Bronchial epithelial cell (primary cell): ENCODE measurements at regions not wholly inside any gene's neighbourhood (a gene's known extent, or its start where the extent isn't known, plus 50 kb on each side); places are given as distances from the start of the nearest gene placed in this dataset.

Experiments
- DNase-seq: peaks from one replicate; pipeline ENCODE4 v3.0.0-alpha.2; 2010; ENCODE audit warnings: low read depth
- FAIRE-seq: peaks from 2 replicates; lab custom pipeline; 2011; peaks lifted over from hg19 to GRCh38; lab: Jason Lieb, UNC
- H3K27me3 ChIP-seq: 2 replicates; pipeline ENCODE4 v1.5.1; 2011; ENCODE audit warnings: low read length; ENCODE audit not compliant: control insufficient read depth, insufficient read depth
- H3K36me3 ChIP-seq: 2 replicates; pipeline ENCODE4 v1.5.1; 2011; ENCODE audit warnings: low read length; ENCODE audit not compliant: control insufficient read depth, insufficient read depth
- H3K4me3 ChIP-seq: 2 replicates; pipeline ENCODE4 v1.5.1; 2011; ENCODE audit warnings: mild to moderate bottlenecking, low read depth, low read length, control low read depth
- TF ChIP-seq, protein P1 (sequence below): IDR thresholded peaks from 2 replicates; pipeline ENCODE4 v1.5.1; 2011; ENCODE audit warnings: mild to moderate bottlenecking, moderate library complexity, low read length, control low read depth, inconsistent platforms; ENCODE audit not compliant: insufficient read depth, severe bottlenecking

DNA sequence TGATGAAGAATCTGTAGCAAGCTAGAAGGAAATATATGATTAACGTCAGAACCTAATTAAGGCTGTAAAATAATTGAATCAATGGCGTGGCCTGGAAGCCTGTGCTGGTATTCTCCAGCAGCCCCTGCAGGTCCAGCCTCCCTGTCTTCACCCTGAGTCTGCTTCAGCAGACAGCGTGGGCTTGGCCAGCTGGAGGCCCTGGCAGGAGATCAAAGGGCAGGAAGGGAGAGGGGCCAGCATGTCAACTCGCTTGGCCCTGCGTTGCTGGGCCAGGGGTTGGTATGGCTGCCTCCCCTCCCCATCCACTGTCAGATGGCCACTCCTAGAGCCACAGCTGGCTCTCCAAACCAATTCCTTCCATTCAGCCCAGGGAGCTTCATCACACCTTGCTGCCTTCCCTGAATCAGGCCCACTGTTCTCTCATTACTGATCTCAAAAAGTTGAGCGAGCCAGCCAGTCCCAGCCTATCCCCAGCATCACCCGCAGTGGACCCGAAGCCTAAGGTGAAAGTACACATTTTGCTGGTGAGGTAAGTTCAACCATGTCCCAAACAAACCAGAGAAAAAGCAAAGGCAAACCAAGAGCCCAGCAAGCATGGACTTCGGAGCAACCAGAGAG is 228.4 kb upstream of the AGAP1 start:
- Histone ChIP-seq H3K27me3 (peaks cover 1% of the 10 kb centered on the region), H3K36me3 (no peaks in the 10 kb centered on the region)
- no peak for FAIRE-seq

DNA sequence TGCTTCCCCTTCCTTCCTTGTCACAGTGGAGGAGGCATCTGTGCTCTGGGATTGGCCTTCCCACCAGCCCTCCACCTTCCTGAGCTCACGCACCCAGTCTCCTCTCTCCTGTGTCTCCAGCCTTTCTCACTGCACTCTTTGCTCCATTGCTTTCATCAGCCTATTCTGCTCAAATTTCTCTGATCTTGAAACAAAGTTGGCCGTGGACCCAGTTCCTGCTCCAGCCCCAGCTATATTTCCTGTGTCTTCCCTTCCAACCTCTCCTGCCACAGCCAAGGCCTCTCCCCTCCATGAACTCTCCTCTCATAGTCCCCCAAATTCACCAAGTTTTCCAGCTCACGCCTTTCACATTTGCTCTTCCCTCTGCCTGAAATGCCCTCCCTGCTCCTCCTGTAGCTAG is 226.6 kb upstream of the AGAP1 start:
- no peak for FAIRE-seq
- no peaks in the 10 kb centered on the region for H3K27me3 ChIP-seq
- TF ChIP-seq, protein P1, sequence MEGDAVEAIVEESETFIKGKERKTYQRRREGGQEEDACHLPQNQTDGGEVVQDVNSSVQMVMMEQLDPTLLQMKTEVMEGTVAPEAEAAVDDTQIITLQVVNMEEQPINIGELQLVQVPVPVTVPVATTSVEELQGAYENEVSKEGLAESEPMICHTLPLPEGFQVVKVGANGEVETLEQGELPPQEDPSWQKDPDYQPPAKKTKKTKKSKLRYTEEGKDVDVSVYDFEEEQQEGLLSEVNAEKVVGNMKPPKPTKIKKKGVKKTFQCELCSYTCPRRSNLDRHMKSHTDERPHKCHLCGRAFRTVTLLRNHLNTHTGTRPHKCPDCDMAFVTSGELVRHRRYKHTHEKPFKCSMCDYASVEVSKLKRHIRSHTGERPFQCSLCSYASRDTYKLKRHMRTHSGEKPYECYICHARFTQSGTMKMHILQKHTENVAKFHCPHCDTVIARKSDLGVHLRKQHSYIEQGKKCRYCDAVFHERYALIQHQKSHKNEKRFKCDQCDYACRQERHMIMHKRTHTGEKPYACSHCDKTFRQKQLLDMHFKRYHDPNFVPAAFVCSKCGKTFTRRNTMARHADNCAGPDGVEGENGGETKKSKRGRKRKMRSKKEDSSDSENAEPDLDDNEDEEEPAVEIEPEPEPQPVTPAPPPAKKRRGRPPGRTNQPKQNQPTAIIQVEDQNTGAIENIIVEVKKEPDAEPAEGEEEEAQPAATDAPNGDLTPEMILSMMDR, result no peak

More for the DNA sequence above, 228.4 kb upstream of the AGAP1 start:
- no peak for DNase-seq
- H3K4me3 ChIP-seq, result no peak overlapping the region
- TF ChIP-seq, protein P1, result no peak

DNA sequence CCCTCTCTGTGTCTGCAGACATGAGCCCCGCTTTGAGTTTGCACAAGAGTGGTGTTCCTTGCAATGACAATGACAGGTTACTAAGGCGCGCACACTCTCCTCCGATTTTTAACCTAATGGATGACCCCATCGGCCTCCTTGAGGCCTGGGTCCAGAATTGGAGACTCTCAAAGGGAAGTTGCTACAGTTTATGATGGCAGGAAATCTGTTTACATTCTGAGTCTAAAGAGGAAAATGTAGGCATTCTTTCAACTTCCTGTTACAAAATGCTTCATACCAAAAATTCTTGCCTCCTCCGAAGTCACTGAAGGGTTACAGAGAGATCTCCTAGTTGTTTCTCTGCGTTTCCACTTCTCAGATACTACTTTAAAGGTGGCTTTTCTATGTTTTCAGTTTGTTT is 225.3 kb upstream of the AGAP1 start:
- TF ChIP-seq, protein P1, result no peak
- DNase-seq, result peak; percentile 10
- Histone ChIP-seq H3K27me3 (no peaks in the 10 kb centered on the region), H3K36me3 (no peaks in the 10 kb centered on the region), H3K4me3 (no peak overlapping the region)
- FAIRE-seq, result no peak

More for the DNA sequence above, 226.6 kb upstream of the AGAP1 start:
- H3K4me3 ChIP-seq, result no peak overlapping the region
- no peaks in the 10 kb centered on the region for H3K36me3 ChIP-seq
- no peak for DNase-seq

DNA sequence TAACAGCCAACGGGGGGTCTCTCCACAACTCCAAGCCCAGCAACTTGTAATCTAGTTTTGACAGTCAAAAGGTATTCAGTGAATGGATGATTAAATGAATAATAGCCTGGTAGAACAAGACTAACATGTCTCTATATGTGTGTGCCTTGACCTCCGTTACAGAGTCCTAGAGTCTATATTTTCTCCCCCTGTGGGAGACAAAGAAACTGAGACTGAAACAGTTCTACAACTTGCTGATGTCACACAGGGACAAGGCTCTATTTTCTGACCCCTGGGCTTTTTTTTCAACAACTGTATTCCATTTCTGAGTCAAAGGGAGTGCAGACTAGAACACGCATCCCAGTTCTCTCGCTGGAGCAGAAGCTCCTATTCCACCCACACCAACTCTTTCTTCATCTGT is 223.6 kb upstream of the AGAP1 start:
- TF ChIP-seq, protein P1, result no peak
- FAIRE-seq (no peak), DNase-seq (no peak)
- H3K4me3 ChIP-seq, result no peak overlapping the region
- H3K36me3 ChIP-seq, result no peaks in the 10 kb centered on the region
- H3K27me3 ChIP-seq, result no peaks in the 10 kb centered on the region

GRCh38 chr2:235270956-235271355 is 222.9 kb upstream of the AGAP1 start:
- no peak overlapping the region for H3K4me3 ChIP-seq
- no peaks in the 10 kb centered on the region for H3K27me3 ChIP-seq
- H3K36me3 ChIP-seq, result no peaks in the 10 kb centered on the region
- TF ChIP-seq, protein P1, result no peak
- FAIRE-seq (no peak), DNase-seq (peak; percentile 42)

GRCh38 chr2:235271936-235272335 is 221.9 kb upstream of the AGAP1 start:
- TF ChIP-seq, protein P1, result no peak
- FAIRE-seq (no peak), DNase-seq (no peak)
- no peaks in the 10 kb centered on the region for H3K27me3 ChIP-seq
- H3K36me3 ChIP-seq, result no peaks in the 10 kb centered on the region
- H3K4me3 ChIP-seq, result no peak overlapping the region
